IPS DF 4.7 (cell line): ENCODE measurements at regions not wholly inside any gene's neighbourhood (a gene's known extent, or its start where the extent isn't known, plus 50 kb on each side); places are given as distances from the start of the nearest gene placed in this dataset.
"Not testable (repeated sequence)": the region's sequence is repeated elsewhere in the genome, so short reads cannot be mapped to it uniquely, and the experiment has no call there.

Source experiments
- DNase-seq: peaks from one replicate; pipeline ENCODE4 v3.0.0-alpha.2; 2013; ENCODE audit warnings: low spot score; ENCODE audit errors: extremely low read depth

DNA sequence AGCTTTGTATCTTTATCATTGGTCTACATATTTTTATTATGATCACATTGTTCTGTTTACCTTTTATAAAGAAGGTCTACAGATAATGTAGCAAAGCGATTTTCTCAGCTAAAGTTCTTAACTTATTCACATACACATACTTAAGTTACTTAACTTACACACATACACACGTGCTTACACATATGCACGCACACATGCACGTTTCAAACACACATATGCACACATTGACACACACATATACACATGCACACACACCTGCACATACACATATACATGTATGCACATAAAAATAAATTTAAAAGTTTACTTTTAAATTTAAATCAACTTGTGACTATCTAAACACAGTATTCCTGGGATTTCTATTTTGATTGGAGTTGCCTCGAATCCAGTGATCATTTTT, 1204.5 kb upstream of the SLC39A10 start:
- no peak for DNase-seq

- DNase-seq = no peak
These were observed 1211.8 kb upstream of the SLC39A10 start for GRCh38 chr2:194445226-194445625.

DNA sequence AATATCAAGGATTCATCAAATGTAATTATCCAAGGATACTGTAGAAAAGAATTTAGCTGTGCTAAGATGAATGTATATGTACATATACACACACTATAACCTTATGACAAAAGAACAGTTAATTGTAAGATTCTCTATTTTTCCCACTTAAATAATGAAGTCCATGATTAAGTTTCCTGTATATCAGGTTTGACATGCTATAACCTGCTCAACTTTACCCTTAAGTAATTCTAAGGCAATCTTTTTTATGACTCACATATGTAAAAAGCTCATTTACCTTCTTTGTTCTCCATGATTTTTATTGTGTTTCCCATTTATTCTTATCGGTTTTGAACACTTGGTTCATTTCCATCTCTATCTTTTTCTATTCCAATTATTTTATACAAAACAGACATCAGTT, 1213.1 kb upstream of the SLC39A10 start:
- no peak for DNase-seq

DNA sequence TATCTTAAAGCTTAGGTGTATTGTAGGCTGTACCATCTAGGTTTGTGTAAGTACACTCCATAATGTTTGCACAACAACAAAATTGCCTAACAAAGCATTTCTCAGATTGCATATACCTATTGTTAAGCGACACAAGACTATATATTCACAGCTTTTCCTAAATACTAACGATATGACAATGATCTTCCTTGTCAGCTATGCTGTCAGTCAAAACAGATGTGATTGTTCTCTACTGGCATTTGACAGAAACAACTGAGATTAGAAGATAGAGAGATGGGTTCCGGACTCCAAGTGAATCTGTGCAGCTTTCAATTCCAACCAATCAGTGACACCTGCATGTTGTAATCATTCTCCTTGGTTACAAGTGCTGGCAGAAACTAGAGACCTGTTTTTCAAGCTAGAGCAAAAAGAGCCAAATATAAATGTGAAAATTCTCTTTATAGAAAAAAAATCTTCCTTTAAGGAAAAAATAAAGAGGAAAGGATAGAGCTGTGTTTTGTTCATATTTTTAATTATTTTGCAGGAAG, 1232.3 kb upstream of the SLC39A10 start:
- DNase-seq = no peak

DNA sequence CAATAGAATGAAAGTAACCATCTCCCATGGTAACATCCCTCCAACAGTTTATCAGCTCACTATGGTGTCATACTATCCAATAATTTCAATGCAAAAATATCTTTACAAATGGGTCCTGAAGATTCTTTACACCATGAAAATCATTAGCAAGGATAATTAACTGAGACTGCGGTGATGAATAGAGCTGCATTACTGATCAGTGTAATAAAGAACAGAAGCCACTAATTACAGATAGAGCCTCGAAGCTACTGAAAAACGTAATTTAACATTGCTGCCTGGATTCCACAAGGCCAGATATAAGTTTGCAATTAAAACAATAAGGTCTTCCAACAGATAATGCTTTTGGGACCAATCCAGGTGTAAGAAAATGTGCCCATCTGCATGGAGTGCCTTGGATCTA, 1245.8 kb upstream of the SLC39A10 start:
- DNase-seq = no peak

- DNase-seq = no peak
These were observed 1261.2 kb upstream of the SLC39A10 start for GRCh38 chr2:194395818-194396217.

DNA sequence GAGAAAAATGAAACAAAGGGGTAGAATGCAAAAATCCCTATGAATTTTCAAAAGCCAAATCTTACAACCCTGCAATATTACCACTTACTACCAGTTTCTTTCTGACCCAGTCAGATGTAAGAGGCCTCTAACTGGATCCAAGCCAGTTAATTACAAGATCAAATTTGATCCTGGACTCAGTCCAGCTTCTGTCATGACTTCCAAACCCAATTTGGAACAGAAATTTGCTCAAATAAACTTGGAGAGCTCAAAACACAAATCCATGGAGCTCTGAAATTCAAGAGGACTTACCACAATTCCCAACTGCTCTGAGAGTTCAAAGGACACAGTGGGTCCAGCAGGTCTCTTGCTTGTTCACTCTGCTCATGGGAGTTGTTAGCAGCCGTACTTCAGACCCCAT, 1271.7 kb upstream of the SLC39A10 start:
- DNase-seq = no peak

GRCh38 chr2:194383401-194383800, 1273.6 kb upstream of the SLC39A10 start:
- DNase-seq = no peak

GRCh38 chr2:194382221-194382620, 1274.8 kb upstream of the SLC39A10 start:
- no peak for DNase-seq

- no peak for DNase-seq
These were observed 1277.0 kb upstream of the SLC39A10 start for GRCh38 chr2:194380011-194380410.

- DNase-seq = not testable (repeated sequence)
These were observed 1289.6 kb upstream of the SLC39A10 start for GRCh38 chr2:194367390-194367789.

DNA sequence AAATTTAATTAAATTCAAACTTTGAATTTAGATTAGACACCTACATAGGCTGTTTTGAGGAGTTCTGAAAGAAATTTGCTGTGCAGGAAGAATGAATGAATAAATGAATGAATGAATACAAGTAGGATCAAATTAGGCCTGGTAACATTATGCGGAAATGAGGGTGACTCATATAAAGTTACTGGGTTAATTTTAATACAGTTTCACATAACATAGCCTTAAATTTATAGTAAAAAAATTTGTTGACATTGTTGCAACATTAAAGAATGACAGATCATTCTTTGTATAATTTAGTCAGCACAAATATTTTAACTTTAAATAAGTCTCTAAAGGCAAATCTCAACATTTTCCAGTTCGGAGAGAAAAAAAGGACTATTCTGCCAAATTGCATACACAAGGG, 1293.1 kb upstream of the SLC39A10 start:
- DNase-seq = no peak

GRCh38 chr2:194363295-194363694, 1293.7 kb upstream of the SLC39A10 start:
- DNase-seq = no peak

DNA sequence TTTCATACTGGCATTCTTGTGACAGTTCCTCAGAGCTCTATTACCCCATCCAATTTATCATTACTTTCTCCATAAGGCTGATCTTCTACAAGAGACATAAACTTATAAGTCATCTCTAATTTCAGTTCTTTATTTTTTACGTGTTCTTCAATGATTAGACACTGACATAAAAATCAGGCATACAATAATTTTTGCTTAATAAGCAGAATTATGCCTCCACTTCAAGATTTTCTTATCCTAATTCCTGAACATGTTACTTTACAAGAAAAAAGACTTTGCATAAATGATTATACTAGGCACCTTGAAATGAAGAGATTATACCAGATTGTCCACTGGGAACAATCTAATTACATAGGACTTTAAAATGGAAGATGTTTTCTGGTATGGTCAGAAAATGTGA, 1304.5 kb upstream of the SLC39A10 start:
- DNase-seq = no peak

DNA sequence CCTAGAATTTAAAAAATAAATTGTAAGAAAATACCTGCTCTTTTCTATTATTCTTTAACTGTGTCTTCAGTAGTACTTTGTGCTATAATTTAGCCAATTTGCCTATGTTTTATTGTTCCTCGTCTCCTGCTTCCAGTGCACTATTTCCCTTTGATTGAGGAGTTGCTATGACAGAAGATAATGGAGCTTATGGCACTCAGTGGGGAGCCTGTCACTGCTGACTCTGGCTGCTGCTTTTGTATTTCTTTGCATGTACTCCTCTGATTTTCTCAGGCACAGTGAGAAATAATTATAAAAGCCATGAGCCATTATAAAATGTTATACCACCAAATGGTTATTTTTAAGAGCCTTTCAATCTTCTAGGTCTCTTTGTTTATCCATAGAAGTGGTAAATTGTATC, 1310.8 kb upstream of the SLC39A10 start:
- DNase-seq = no peak

- no peak for DNase-seq
These were observed 1311.7 kb upstream of the SLC39A10 start for GRCh38 chr2:194345347-194345746.

DNA sequence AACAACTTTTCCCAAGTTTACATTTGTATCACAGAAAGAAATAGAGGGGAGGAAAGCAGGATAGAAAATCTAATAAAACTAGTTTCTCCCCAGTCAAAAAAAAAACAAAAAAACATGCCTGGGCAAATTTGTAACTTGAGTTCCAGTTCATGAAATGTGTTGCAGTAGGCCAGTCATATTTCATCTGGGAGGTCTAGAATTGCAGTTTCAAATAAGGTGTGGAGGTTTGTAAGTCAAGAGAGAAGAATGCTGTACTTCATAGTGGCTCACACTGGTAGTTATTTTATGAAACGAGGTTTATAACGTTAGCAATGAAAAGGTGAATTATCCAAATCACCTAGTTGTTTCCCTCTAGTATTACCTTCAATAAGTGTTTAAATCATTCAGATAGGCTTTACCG, 1313.9 kb upstream of the SLC39A10 start:
- no peak for DNase-seq

GRCh38 chr2:194332799-194333490, 1324.1 kb upstream of the SLC39A10 start:
- no peak for DNase-seq

DNA sequence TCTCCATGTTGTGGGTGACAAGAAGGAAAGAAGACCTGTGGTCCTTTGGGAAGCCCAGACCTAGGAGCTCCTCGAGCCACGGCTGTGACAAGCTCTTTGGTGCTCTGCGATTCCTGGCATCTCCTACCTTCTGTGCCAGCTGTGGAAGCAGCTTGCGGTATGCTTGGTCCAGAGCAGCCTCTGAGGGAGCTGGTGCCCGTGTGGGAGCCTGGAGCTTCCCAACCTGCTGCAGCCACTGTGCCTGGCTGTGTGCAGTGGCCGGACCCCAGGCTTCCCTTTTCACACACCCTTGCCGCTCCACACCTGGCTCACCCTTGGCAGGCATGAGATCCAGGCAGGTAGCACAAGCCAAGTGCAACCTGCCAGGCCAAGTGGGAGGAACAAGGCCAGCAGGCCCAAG, 1328.6 kb upstream of the SLC39A10 start:
- DNase-seq = no peak

- DNase-seq = no peak
These were observed 1329.7 kb upstream of the SLC39A10 start for GRCh38 chr2:194327196-194327888.

- no peak for DNase-seq
These were observed 1333.3 kb upstream of the SLC39A10 start for GRCh38 chr2:194323740-194324139.

GRCh38 chr2:194320520-194320919, 1336.5 kb upstream of the SLC39A10 start:
- DNase-seq = no peak
